ENCODE measurements at regions not wholly inside any gene's neighbourhood (a gene's known extent, or its start where the extent isn't known, plus 50 kb on each side); places are given as distances from the start of the nearest gene placed in this dataset.
A peak's percentile ranks its signal among the peaks of the same experiment; 100 is the strongest.

GRCh38 chr16:55385359-55385758 lies 61.4 kb downstream of the IRX6 start:
- Histone ChIP-seq H3K4me1 (ENCODE audit: control insufficient read depth in 1 of 2, insufficient read depth in 2 of 2, low read length in 2 of 2) (peaks cover 0 to 8% of the 10 kb centered on the region in 2 experiments; a peak in 1 of 4 replicates), H3K9ac (ENCODE audit: low read length) (no peak overlapping the region), H3K27ac (ENCODE audit: low read depth, low read length) (no peak overlapping the region), H3K79me2 (ENCODE audit: insufficient read depth, low read length) (no peaks in the 10 kb centered on the region), H3K27me3 (ENCODE audit: insufficient read depth, low read length) (peaks cover 15% of the 10 kb centered on the region), H3K36me3 (ENCODE audit: control insufficient read depth in 1 of 2, insufficient read depth in 2 of 2, low read length in 2 of 2) (no peaks in the 10 kb centered on the region), H4K20me1 (ENCODE audit: insufficient read depth) (no peaks in the 10 kb centered on the region; the same call in 1 of the 2 replicates), H3K9me3 (ENCODE audit: control insufficient read depth in 1 of 2, insufficient read depth in 1 of 2, low read depth in 1 of 2, low read length in 2 of 2) (no peaks in the 10 kb centered on the region), H3K4me3 (replicated peaks in 1 of 2; ENCODE audit: low read depth in 1 of 2, low read length in 2 of 2) (no peak overlapping the region), H3K4me2 (ENCODE audit: low read length) (no peak overlapping the region), H3K9me2 (ENCODE audit: insufficient read depth) (no peaks in the 10 kb centered on the region), H2AFZ (ENCODE audit: low read depth, low read length, poor library complexity, severe bottlenecking) (no peak overlapping the region)
- ATAC-seq, result no peak
- ChIA-PET CTCF (no interaction called here), RAD21 (ENCODE audit: low non-redundant PET in 1 of 2, low total read pairs in 2 of 2, uncharacterized antibody in 2 of 2, unreplicated experiment in 2 of 2) (no interaction called here), POLR2A (no interaction called here)
- BruUV-seq (replicated peaks), result no TSS peak
- intact Hi-C loops (cut with micrococcal nuclease), result no loop called here
- TF ChIP-seq SIN3A (IDR thresholded peaks at IDR 0.05; ENCODE audit: low read depth) (no peak), REST (IDR thresholded peaks at IDR 0.05; ENCODE audit: low read depth) (peak; percentile 25; the same call in 1 of the 2 replicates), SRF (IDR thresholded peaks at IDR 0.05; ENCODE audit: low read depth) (no peak)
- DNase-seq (ENCODE audit: low read depth, low spot score), result no peak

- Histone ChIP-seq H3K4me2 (ENCODE audit: low read length) (0 out of 2 replicates have a peak overlapping the region, but pooled peaks have one; percentile 13), H3K4me3 (replicated peaks in 1 of 2; ENCODE audit: low read depth in 1 of 2, low read length in 2 of 2) (no peak overlapping the region), H3K4me1 (ENCODE audit: control insufficient read depth in 1 of 2, insufficient read depth in 2 of 2, low read length in 2 of 2) (peaks cover 0 to 8% of the 10 kb centered on the region in 2 experiments; a peak in 1 of 4 replicates), H3K79me2 (ENCODE audit: insufficient read depth, low read length) (no peaks in the 10 kb centered on the region), H3K27me3 (ENCODE audit: insufficient read depth, low read length) (peaks cover 19% of the 10 kb centered on the region), H3K9me3 (ENCODE audit: control insufficient read depth in 1 of 2, insufficient read depth in 1 of 2, low read depth in 1 of 2, low read length in 2 of 2) (no peaks in the 10 kb centered on the region), H3K27ac (ENCODE audit: low read depth, low read length) (no peak overlapping the region), H3K9ac (ENCODE audit: low read length) (no peak overlapping the region), H3K36me3 (ENCODE audit: control insufficient read depth in 1 of 2, insufficient read depth in 2 of 2, low read length in 2 of 2) (no peaks in the 10 kb centered on the region), H2AFZ (ENCODE audit: low read depth, low read length, poor library complexity, severe bottlenecking) (no peak overlapping the region), H3K9me2 (ENCODE audit: insufficient read depth) (no peaks in the 10 kb centered on the region), H4K20me1 (ENCODE audit: insufficient read depth) (no peaks in the 10 kb centered on the region; the same call in 1 of the 2 replicates)
- BruUV-seq (replicated peaks), result no TSS peak
- DNase-seq (ENCODE audit: low read depth, low spot score) (no peak), ATAC-seq (no peak)
- intact Hi-C loops (cut with micrococcal nuclease), result no loop called here
- CTCF ChIA-PET, result no interaction called here
- POLR2A ChIA-PET, result no interaction called here
- RAD21 ChIA-PET (ENCODE audit: low non-redundant PET in 1 of 2, low total read pairs in 2 of 2, uncharacterized antibody in 2 of 2, unreplicated experiment in 2 of 2), result no interaction called here
- TF ChIP-seq SP1 (IDR thresholded peaks at IDR 0.05; ENCODE audit: low read depth) (no peak), ZBTB33 (IDR thresholded peaks at IDR 0.05; ENCODE audit: extremely low read depth, insufficient replicate concordance, low read length) (no peak), REST (IDR thresholded peaks at IDR 0.05; ENCODE audit: low read depth) (no peak), TCF7L2 (IDR thresholded peaks at IDR 0.05; ENCODE audit: borderline replicate concordance, extremely low read depth, insufficient read depth, insufficient read length) (no peak), FOSL1 (IDR thresholded peaks at IDR 0.05; ENCODE audit: low read depth) (no peak), POLR2A (IDR thresholded peaks at IDR 0.05; ENCODE audit: borderline replicate concordance, extremely low read depth, insufficient read depth, insufficient read length) (no peak)
Observed at GRCh38 chr16:55386534-55387296, 62.7 kb downstream of the IRX6 start.
